Natural killer cell (primary cell): ENCODE measurements at regions not wholly inside any gene's neighbourhood (a gene's known extent, or its start where the extent isn't known, plus 50 kb on each side); places are given as distances from the start of the nearest gene placed in this dataset.

Experiments used
- ATAC-seq, 3 donors: fragments of 150-1000 bp in 2 of 3; fragments of 200-7000 bp in 1 of 3; cut with Tn5 transposase; 1 replicate in 1 of 3; 2 replicates in 2 of 3; pipeline ENCODE4 v1.10.0; 2021; ENCODE audit warnings: mild to moderate bottlenecking in 2 of 3, moderate library complexity in 2 of 3
- DNase-seq, 2 donors: peaks; one replicate each; pipeline versions ENCODE4 v3.0.0 to v3.0.0-alpha.2; 2013 to 2021; ENCODE audit warnings: mixed read lengths in 1 of 2
- H3K27ac ChIP-seq: one replicate; pipeline ENCODE4 v1.5.1; 2013; ENCODE audit warnings: mild to moderate bottlenecking, low read length
- H3K27me3 ChIP-seq: one replicate; pipeline ENCODE4 v1.6.1; 2013; ENCODE audit warnings: low read length; ENCODE audit not compliant: control insufficient read depth, insufficient read depth
- H3K36me3 ChIP-seq: one replicate; pipeline ENCODE4 v1.6.1; 2013; ENCODE audit warnings: low read length; ENCODE audit not compliant: control insufficient read depth, insufficient read depth
- H3K4me1 ChIP-seq: one replicate; pipeline ENCODE4 v1.6.1; 2013; ENCODE audit warnings: low read length; ENCODE audit not compliant: control insufficient read depth, insufficient read depth
- H3K4me3 ChIP-seq: one replicate; pipeline ENCODE4 v1.5.1; 2013; ENCODE audit warnings: low read length
- H3K9me3 ChIP-seq: one replicate; pipeline ENCODE4 v1.6.1; 2013; ENCODE audit warnings: low read length; ENCODE audit not compliant: control insufficient read depth, insufficient read depth
- H3K27ac Mint-ChIP-seq, 2 donors: one replicate each; pipeline ENCODE4 v1.8.0; 2022; ENCODE audit warnings: mild to moderate bottlenecking in 2 of 2, mixed read lengths in 2 of 2, moderate library complexity in 1 of 2
- H3K27me3 Mint-ChIP-seq, 2 donors: one replicate each; pipeline ENCODE4 v1.8.0; 2022; ENCODE audit warnings: low read depth in 2 of 2, mixed read lengths in 2 of 2
- H3K36me3 Mint-ChIP-seq: one replicate; pipeline ENCODE4 v1.8.0; 2022; ENCODE audit warnings: mixed read lengths
- H3K4me1 Mint-ChIP-seq, 2 donors: one replicate each; pipeline ENCODE4 v1.8.0; 2022; ENCODE audit warnings: mixed read lengths in 2 of 2
- H3K4me3 Mint-ChIP-seq: one replicate; pipeline ENCODE4 v1.8.0; 2022; ENCODE audit warnings: mild to moderate bottlenecking, moderate library complexity, mixed read lengths
- H3K9me3 Mint-ChIP-seq, 2 donors: one replicate each; pipeline ENCODE4 v1.8.0; 2022; ENCODE audit warnings: mixed read lengths in 2 of 2
- WGBS: methylation state at CpG from one replicate; pipeline ENCODE4 v1.1.7; 2013; ENCODE audit warnings: missing lambda C conversion rate; ENCODE audit not compliant: insufficient coverage; 5-methylcytosine and 5-hydroxymethylcytosine counted together
- intact Hi-C: fragments of 100-400 bp; cut with micrococcal nuclease; formaldehyde crosslinking; loops from one replicate; pipeline ENCODE4 v1.14.2; 2022
- TF ChIP-seq, protein P1 (sequence below): fragments of 200-600 bp; IDR thresholded peaks from one replicate; pipeline ENCODE4 v1.8.0; 2022; ENCODE audit warnings: antibody characterized with exemption

DNA sequence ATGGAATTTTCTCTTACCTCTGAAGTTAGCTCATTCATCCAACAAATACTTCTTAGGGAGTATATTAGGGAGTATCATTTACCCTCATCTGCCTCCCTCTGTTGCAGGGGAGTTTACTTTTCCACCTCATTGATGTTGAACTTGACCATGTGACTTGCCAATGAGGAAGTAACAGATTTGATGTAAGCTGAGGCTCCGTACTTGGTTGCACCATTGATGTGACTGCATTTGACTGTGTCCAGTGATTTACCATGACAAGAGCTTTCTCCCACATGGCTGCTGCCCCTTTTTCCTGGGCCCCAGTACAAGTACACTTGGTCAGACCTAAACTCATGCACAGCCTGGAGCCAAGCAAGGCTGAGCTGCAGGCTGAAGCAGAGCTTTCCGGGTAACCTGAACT, 81.6 kb upstream of the HS3ST2 start:
- no peak overlapping the region for H3K4me3 ChIP-seq
- WGBS = 80% methylated on average over 2 of the region's 2 CpGs
- H3K36me3 ChIP-seq = no peaks in the 10 kb centered on the region
- intact Hi-C loops = no loop called here
- no peaks in the 10 kb centered on the region for H3K4me1 Mint-ChIP-seq
- H3K9me3 Mint-ChIP-seq = no peaks in the 10 kb centered on the region
- H3K9me3 ChIP-seq = no peaks in the 10 kb centered on the region
- no peak overlapping the region for H3K27ac ChIP-seq
- no peak overlapping the region for H3K27ac Mint-ChIP-seq
- H3K27me3 Mint-ChIP-seq = peaks cover 0 to 11% of the 10 kb centered on the region in 2 donors
- no peaks in the 10 kb centered on the region for H3K27me3 ChIP-seq
- ATAC-seq (no peak), DNase-seq (no peak)
- TF ChIP-seq, protein P1, sequence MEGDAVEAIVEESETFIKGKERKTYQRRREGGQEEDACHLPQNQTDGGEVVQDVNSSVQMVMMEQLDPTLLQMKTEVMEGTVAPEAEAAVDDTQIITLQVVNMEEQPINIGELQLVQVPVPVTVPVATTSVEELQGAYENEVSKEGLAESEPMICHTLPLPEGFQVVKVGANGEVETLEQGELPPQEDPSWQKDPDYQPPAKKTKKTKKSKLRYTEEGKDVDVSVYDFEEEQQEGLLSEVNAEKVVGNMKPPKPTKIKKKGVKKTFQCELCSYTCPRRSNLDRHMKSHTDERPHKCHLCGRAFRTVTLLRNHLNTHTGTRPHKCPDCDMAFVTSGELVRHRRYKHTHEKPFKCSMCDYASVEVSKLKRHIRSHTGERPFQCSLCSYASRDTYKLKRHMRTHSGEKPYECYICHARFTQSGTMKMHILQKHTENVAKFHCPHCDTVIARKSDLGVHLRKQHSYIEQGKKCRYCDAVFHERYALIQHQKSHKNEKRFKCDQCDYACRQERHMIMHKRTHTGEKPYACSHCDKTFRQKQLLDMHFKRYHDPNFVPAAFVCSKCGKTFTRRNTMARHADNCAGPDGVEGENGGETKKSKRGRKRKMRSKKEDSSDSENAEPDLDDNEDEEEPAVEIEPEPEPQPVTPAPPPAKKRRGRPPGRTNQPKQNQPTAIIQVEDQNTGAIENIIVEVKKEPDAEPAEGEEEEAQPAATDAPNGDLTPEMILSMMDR = no peak
- H3K36me3 Mint-ChIP-seq = no peaks in the 10 kb centered on the region
- no peak overlapping the region for H3K4me3 Mint-ChIP-seq
- H3K4me1 ChIP-seq = no peaks in the 10 kb centered on the region

DNA sequence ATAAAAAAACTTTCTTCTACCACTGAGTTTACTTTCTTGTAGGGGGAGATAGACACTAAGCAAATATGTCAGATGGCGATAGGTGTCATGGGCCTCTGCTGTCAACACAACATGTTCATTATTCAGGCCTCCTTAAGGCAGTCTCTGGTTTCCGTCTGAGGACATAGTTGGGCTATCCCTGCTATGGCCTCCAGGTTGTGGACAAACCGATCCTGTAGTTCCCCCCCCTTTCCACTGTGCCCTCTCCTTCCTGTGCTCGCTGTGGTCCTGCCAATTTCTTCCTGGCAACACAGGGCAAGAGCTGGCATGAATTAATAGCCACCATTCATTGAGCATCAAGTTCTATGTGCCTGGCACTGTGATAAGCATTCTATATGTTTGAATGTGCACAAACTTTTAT, 81.0 kb upstream of the HS3ST2 start:
- no peaks in the 10 kb centered on the region for H3K9me3 ChIP-seq
- no peak for DNase-seq
- no peak overlapping the region for H3K27ac ChIP-seq
- TF ChIP-seq, protein P1 = no peak
- no peaks in the 10 kb centered on the region for H3K36me3 ChIP-seq
- H3K4me3 Mint-ChIP-seq = no peak overlapping the region
- H3K27me3 ChIP-seq = no peaks in the 10 kb centered on the region
- no peaks in the 10 kb centered on the region for H3K36me3 Mint-ChIP-seq
- H3K4me1 ChIP-seq = no peaks in the 10 kb centered on the region
- intact Hi-C loops = no loop called here
- H3K27ac Mint-ChIP-seq = no peak overlapping the region
- H3K4me3 ChIP-seq = no peak overlapping the region
- peaks cover 0 to 11% of the 10 kb centered on the region in 2 donors for H3K27me3 Mint-ChIP-seq
- no peak for ATAC-seq
- H3K9me3 Mint-ChIP-seq = no peaks in the 10 kb centered on the region
- 87% methylated on average over 4 of the region's 4 CpGs for WGBS
- no peaks in the 10 kb centered on the region for H3K4me1 Mint-ChIP-seq

DNA sequence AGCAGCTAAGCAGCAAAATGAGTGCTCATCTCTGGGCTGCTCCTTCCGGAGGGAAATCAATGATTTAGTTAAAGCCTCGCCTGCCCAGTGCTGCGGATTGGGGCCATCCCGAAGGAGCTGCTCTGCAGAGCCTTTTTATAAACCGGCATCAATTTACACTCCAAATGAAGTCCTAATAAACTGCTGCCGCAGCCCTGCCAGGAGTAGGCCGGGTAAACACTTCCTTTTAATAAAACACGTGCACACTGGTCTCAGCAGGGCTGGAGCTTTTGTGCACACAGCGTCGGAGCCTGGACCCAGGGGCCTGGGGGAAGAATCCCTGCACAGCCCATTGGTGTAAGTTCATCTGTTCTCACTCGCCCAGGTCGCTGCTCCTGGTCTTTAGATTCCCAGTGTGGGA, 79.6 kb upstream of the HS3ST2 start:
- Histone ChIP-seq H3K27ac (no peak overlapping the region), H3K9me3 (no peaks in the 10 kb centered on the region), H3K27me3 (no peaks in the 10 kb centered on the region), H3K36me3 (no peaks in the 10 kb centered on the region), H3K4me1 (no peaks in the 10 kb centered on the region), H3K4me3 (no peak overlapping the region)
- H3K36me3 Mint-ChIP-seq = no peaks in the 10 kb centered on the region
- no peaks in the 10 kb centered on the region for H3K4me1 Mint-ChIP-seq
- no peaks in the 10 kb centered on the region for H3K9me3 Mint-ChIP-seq
- no peak overlapping the region for H3K4me3 Mint-ChIP-seq
- H3K27me3 Mint-ChIP-seq = peaks cover 0 to 11% of the 10 kb centered on the region in 2 donors
- 71% methylated on average over 12 of the region's 12 CpGs for WGBS
- DNase-seq (no peak), ATAC-seq (no peak)
- TF ChIP-seq, protein P1 = no peak
- H3K27ac Mint-ChIP-seq = no peak overlapping the region
- intact Hi-C loops = no loop called here

DNA sequence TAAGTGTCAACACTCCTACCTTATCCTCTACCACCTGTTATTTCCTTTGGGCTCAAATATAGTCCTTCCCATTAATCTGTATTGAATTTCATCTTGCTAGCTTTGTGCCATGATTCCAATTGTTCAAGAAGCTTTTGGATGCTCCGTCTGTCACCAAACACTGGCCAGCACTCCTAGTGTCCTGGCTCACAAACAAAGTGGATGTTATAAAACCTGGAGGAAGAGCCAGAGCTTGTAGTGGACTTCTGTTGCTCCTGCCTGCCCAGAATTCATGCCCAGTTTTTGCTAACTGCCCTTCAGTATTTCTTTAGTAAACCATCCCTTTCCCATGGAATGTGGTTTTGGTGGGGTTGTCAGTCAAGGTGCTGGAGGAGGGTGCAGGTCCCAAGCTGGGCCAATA, 77.2 kb upstream of the HS3ST2 start:
- Histone ChIP-seq H3K27me3 (no peaks in the 10 kb centered on the region), H3K27ac (no peak overlapping the region), H3K36me3 (no peaks in the 10 kb centered on the region), H3K4me3 (no peak overlapping the region), H3K9me3 (no peaks in the 10 kb centered on the region), H3K4me1 (no peaks in the 10 kb centered on the region)
- Mint-ChIP-seq H3K4me1 (no peaks in the 10 kb centered on the region), H3K4me3 (no peak overlapping the region), H3K36me3 (no peaks in the 10 kb centered on the region), H3K27me3 (peaks cover 6 to 7% of the 10 kb centered on the region in 2 donors), H3K9me3 (no peaks in the 10 kb centered on the region), H3K27ac (no peak overlapping the region)
- TF ChIP-seq, protein P1 = no peak
- 89% methylated on average over 1 of the region's 1 CpG for WGBS
- intact Hi-C loops = no loop called here
- ATAC-seq (no peak), DNase-seq (no peak)
